ENCODE measurements at regions not wholly inside any gene's neighbourhood (a gene's known extent, or its start where the extent isn't known, plus 50 kb on each side); places are given as distances from the start of the nearest gene placed in this dataset.

DNA sequence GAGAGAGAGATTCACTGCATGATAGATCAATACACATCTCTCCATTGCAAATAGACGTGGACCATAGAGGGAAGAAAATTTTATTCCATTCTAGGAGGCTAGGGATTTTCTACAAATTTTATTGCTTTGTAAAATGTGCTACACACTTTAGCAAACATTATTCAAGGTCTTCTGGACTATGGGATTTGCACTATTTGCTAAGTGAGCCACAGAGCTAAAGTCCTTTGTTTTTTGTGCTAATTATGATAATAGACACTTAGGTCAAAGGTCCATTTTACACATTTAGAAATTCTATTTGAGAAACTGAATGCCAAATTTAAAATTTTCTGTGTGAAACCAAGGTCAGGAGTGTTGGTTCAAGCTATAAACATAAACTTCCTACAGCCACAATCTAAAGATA is 672.3 kb downstream of the LRRC70 start:
- no peak overlapping the region for H3K27ac ChIP-seq (ENCODE audit: low read length)
- H3K9ac ChIP-seq (ENCODE audit: low read length) = no peak overlapping the region
- H3K4me3 ChIP-seq (ENCODE audit: low read length) = no peak overlapping the region
- no peaks in the 10 kb centered on the region for H3K27me3 ChIP-seq (ENCODE audit: control insufficient read depth, insufficient read depth, low read length)
- H3K9me3 ChIP-seq (ENCODE audit: control insufficient read depth, low read depth, low read length) = no peaks in the 10 kb centered on the region
- H3K4me1 ChIP-seq (ENCODE audit: control insufficient read depth, low read depth, low read length) = peaks cover 13% of the 10 kb centered on the region
- no peaks in the 10 kb centered on the region for H3K36me3 ChIP-seq (ENCODE audit: control insufficient read depth, low read depth, low read length)

GRCh38 chr5:63249960-63250359 is 671.3 kb downstream of the LRRC70 start:
- peaks cover 5% of the 10 kb centered on the region for H3K4me1 ChIP-seq (ENCODE audit: control insufficient read depth, low read depth, low read length)
- H3K27me3 ChIP-seq (ENCODE audit: control insufficient read depth, insufficient read depth, low read length) = no peaks in the 10 kb centered on the region
- no peak overlapping the region for H3K9ac ChIP-seq (ENCODE audit: low read length)
- H3K27ac ChIP-seq (ENCODE audit: low read length) = no peak overlapping the region
- no peaks in the 10 kb centered on the region for H3K9me3 ChIP-seq (ENCODE audit: control insufficient read depth, low read depth, low read length)
- no peaks in the 10 kb centered on the region for H3K36me3 ChIP-seq (ENCODE audit: control insufficient read depth, low read depth, low read length)
- no peak overlapping the region for H3K4me3 ChIP-seq (ENCODE audit: low read length)

DNA sequence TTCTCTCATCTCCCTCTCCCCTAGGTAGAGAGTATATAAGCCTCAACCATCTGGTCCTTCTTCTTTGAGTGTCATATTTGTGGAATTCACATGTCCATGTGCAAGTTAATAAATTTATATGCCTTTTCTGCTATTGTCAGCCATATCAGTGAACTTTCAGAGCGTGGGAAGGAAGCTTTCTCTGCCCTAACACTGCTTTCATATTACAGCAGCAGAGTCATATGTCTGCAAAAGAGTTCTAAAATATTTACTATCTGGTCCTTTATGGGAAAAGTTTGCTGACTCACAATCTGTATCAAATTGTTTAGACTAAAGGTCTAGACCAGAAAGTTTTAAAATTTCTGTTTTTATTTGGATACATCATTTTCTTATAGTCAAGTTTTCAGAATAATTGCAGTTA is 669.0 kb downstream of the LRRC70 start:
- Histone ChIP-seq H3K9me3 (ENCODE audit: control insufficient read depth, low read depth, low read length) (no peaks in the 10 kb centered on the region), H3K27ac (ENCODE audit: low read length) (no peak overlapping the region), H3K27me3 (ENCODE audit: control insufficient read depth, insufficient read depth, low read length) (no peaks in the 10 kb centered on the region), H3K4me1 (ENCODE audit: control insufficient read depth, low read depth, low read length) (peaks cover 4% of the 10 kb centered on the region), H3K36me3 (ENCODE audit: control insufficient read depth, low read depth, low read length) (no peaks in the 10 kb centered on the region), H3K9ac (ENCODE audit: low read length) (no peak overlapping the region), H3K4me3 (ENCODE audit: low read length) (no peak overlapping the region)

DNA sequence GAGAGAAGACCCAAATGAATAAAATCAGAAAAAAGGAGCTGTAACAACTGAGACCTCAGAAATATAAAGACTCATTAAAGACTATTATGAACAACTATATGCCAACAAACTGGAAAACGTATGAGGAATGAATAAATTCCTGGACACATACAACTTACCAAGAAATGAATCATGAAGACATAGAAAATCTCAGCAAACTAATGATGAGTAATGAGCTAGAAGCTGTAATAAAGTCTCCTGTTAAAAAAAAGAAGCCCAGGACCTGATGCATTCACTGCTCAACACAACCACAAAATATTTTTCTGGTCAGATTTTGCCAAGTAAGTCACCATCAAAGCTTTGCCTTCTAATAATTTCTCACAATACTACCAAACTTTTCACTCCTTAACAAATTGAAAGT is 666.7 kb downstream of the LRRC70 start:
- Histone ChIP-seq H3K9me3 (ENCODE audit: control insufficient read depth, low read depth, low read length) (no peaks in the 10 kb centered on the region), H3K4me1 (ENCODE audit: control insufficient read depth, low read depth, low read length) (no peaks in the 10 kb centered on the region), H3K27ac (ENCODE audit: low read length) (no peak overlapping the region), H3K4me3 (ENCODE audit: low read length) (no peak overlapping the region), H3K27me3 (ENCODE audit: control insufficient read depth, insufficient read depth, low read length) (no peaks in the 10 kb centered on the region), H3K36me3 (ENCODE audit: control insufficient read depth, low read depth, low read length) (no peaks in the 10 kb centered on the region), H3K9ac (ENCODE audit: low read length) (no peak overlapping the region)

DNA sequence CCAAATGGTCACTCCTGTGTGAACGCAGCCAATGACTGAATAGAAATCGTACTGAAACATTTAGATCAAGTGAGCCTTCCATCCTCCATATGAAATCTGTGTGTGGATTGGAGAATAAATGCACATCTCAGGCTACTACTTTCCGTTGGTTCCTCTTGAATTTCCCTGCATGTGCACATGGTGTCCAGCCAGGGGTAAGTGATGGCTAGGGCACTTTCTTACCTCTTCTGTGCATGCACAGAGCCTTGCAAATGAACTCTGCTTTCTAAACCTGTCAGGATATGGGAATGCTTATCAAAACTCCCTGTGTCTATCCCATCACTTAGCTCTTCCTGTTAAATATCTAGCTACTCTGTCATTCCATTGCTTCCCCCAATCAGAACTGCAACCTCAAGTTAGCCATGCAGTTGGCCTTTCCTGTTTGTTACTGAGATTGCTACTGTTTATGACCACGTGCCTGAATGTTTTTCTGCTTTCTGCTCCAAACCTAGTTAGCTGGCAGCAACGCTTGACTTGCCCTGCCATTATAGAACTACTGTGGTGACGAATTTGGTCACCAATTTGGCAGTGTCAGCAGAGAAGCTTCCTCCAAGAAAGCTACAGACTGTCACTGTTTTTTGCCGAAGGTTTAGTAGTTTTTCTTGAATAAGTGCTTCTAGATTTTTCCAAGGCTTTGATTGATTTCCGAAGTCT is 661.6 kb downstream of the LRRC70 start:
- no peaks in the 10 kb centered on the region for H3K36me3 ChIP-seq (ENCODE audit: control insufficient read depth, low read depth, low read length)
- H3K27me3 ChIP-seq (ENCODE audit: control insufficient read depth, insufficient read depth, low read length) = no peaks in the 10 kb centered on the region
- no peak overlapping the region for H3K4me3 ChIP-seq (ENCODE audit: low read length)
- no peaks in the 10 kb centered on the region for H3K4me1 ChIP-seq (ENCODE audit: control insufficient read depth, low read depth, low read length)
- no peaks in the 10 kb centered on the region for H3K9me3 ChIP-seq (ENCODE audit: control insufficient read depth, low read depth, low read length)
- no peak overlapping the region for H3K9ac ChIP-seq (ENCODE audit: low read length)
- no peak overlapping the region for H3K27ac ChIP-seq (ENCODE audit: low read length)

- Histone ChIP-seq H3K9me3 (ENCODE audit: control insufficient read depth, low read depth, low read length) (no peaks in the 10 kb centered on the region), H3K27ac (ENCODE audit: low read length) (no peak overlapping the region), H3K4me1 (ENCODE audit: control insufficient read depth, low read depth, low read length) (peaks cover 8% of the 10 kb centered on the region), H3K27me3 (ENCODE audit: control insufficient read depth, insufficient read depth, low read length) (no peaks in the 10 kb centered on the region), H3K36me3 (ENCODE audit: control insufficient read depth, low read depth, low read length) (no peaks in the 10 kb centered on the region), H3K9ac (ENCODE audit: low read length) (no peak overlapping the region), H3K4me3 (ENCODE audit: low read length) (no peak overlapping the region)
Measured at GRCh38 chr5:63233911-63234310, 655.3 kb downstream of the LRRC70 start.

DNA sequence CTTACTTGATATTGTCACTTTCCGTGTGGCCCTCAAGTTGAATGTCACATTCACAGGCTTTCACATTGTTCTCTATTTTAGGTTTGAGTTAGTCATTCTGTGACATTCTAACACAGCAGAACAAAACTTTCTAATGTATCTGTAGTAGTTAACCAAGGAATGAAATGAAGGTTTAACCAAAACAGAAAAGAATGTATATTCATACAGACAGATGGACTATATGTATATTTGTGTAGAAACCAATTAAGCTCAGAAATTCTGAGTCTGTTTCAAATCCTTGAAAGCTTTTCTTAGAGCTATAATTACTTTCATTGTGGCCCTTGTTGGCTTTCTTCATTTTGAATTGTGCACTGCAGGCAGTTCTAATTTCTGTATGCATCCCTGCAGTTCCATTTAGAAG is 654.7 kb downstream of the LRRC70 start:
- Histone ChIP-seq H3K27me3 (ENCODE audit: control insufficient read depth, insufficient read depth, low read length) (no peaks in the 10 kb centered on the region), H3K4me3 (ENCODE audit: low read length) (no peak overlapping the region), H3K9ac (ENCODE audit: low read length) (no peak overlapping the region), H3K4me1 (ENCODE audit: control insufficient read depth, low read depth, low read length) (peaks cover 8% of the 10 kb centered on the region), H3K9me3 (ENCODE audit: control insufficient read depth, low read depth, low read length) (no peaks in the 10 kb centered on the region), H3K27ac (ENCODE audit: low read length) (no peak overlapping the region), H3K36me3 (ENCODE audit: control insufficient read depth, low read depth, low read length) (no peaks in the 10 kb centered on the region)

- Histone ChIP-seq H3K9ac (ENCODE audit: low read length) (no peak overlapping the region), H3K27ac (ENCODE audit: low read length) (no peak overlapping the region), H3K9me3 (ENCODE audit: control insufficient read depth, low read depth, low read length) (no peaks in the 10 kb centered on the region), H3K36me3 (ENCODE audit: control insufficient read depth, low read depth, low read length) (no peaks in the 10 kb centered on the region), H3K4me1 (ENCODE audit: control insufficient read depth, low read depth, low read length) (peaks cover 8% of the 10 kb centered on the region), H3K27me3 (ENCODE audit: control insufficient read depth, insufficient read depth, low read length) (no peaks in the 10 kb centered on the region), H3K4me3 (ENCODE audit: low read length) (no peak overlapping the region)
Measured at GRCh38 chr5:63230754-63231153, 652.1 kb downstream of the LRRC70 start.

GRCh38 chr5:63228154-63228553 is 649.5 kb downstream of the LRRC70 start:
- Histone ChIP-seq H3K4me3 (ENCODE audit: low read length) (no peak overlapping the region), H3K27me3 (ENCODE audit: control insufficient read depth, insufficient read depth, low read length) (no peaks in the 10 kb centered on the region), H3K4me1 (ENCODE audit: control insufficient read depth, low read depth, low read length) (no peaks in the 10 kb centered on the region), H3K9ac (ENCODE audit: low read length) (no peak overlapping the region), H3K27ac (ENCODE audit: low read length) (no peak overlapping the region), H3K9me3 (ENCODE audit: control insufficient read depth, low read depth, low read length) (no peaks in the 10 kb centered on the region), H3K36me3 (ENCODE audit: control insufficient read depth, low read depth, low read length) (no peaks in the 10 kb centered on the region)

GRCh38 chr5:63220244-63220643 is 641.6 kb downstream of the LRRC70 start:
- no peaks in the 10 kb centered on the region for H3K36me3 ChIP-seq (ENCODE audit: control insufficient read depth, low read depth, low read length)
- no peak overlapping the region for H3K9ac ChIP-seq (ENCODE audit: low read length)
- H3K9me3 ChIP-seq (ENCODE audit: control insufficient read depth, low read depth, low read length) = no peaks in the 10 kb centered on the region
- H3K27ac ChIP-seq (ENCODE audit: low read length) = no peak overlapping the region
- H3K4me3 ChIP-seq (ENCODE audit: low read length) = no peak overlapping the region
- H3K27me3 ChIP-seq (ENCODE audit: control insufficient read depth, insufficient read depth, low read length) = no peaks in the 10 kb centered on the region
- no peaks in the 10 kb centered on the region for H3K4me1 ChIP-seq (ENCODE audit: control insufficient read depth, low read depth, low read length)

DNA sequence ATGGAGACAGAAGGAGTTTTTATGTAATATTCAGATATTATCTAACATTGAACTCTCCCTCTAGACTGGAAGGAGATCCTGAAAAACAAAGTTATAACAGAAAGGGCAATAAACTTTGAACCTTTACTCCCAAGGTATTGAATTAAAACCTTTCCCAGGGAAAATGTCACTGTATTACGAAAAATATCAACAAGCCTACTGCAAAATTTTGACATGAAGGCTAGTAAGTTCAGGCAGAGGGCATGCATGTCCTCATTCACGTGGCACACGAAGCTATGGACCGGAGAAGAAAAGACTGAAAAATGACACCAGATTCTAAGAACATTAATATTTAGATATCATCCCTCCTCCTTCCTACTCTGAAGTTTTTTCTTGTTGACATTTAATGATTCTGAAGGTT is 638.8 kb downstream of the LRRC70 start:
- Histone ChIP-seq H3K9ac (ENCODE audit: low read length) (no peak overlapping the region), H3K9me3 (ENCODE audit: control insufficient read depth, low read depth, low read length) (no peaks in the 10 kb centered on the region), H3K27me3 (ENCODE audit: control insufficient read depth, insufficient read depth, low read length) (no peaks in the 10 kb centered on the region), H3K36me3 (ENCODE audit: control insufficient read depth, low read depth, low read length) (no peaks in the 10 kb centered on the region), H3K27ac (ENCODE audit: low read length) (no peak overlapping the region), H3K4me3 (ENCODE audit: low read length) (no peak overlapping the region), H3K4me1 (ENCODE audit: control insufficient read depth, low read depth, low read length) (no peaks in the 10 kb centered on the region)

DNA sequence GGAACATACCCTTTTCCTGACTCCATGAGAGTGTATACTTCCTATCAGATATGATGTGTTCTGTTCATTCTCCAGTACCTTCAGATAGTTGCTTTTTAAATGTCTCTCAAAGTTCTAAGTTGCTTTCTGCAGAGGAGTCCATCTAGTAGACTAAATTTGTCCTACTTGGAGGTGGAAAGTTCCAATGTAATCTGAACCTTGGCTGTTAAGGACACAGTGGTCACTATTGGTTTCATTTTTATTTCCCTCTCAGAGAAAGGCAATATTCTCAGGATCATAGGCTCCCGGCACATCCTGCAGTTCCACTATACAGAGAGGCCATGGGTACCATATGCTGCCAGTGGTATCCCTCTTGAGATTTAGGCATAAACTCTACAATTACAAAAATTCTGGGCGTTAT is 634.6 kb downstream of the LRRC70 start:
- H3K27ac ChIP-seq (ENCODE audit: low read length) = no peak overlapping the region
- H3K4me3 ChIP-seq (ENCODE audit: low read length) = no peak overlapping the region
- H3K36me3 ChIP-seq (ENCODE audit: control insufficient read depth, low read depth, low read length) = no peaks in the 10 kb centered on the region
- no peak overlapping the region for H3K9ac ChIP-seq (ENCODE audit: low read length)
- no peaks in the 10 kb centered on the region for H3K27me3 ChIP-seq (ENCODE audit: control insufficient read depth, insufficient read depth, low read length)
- peaks cover 13% of the 10 kb centered on the region for H3K4me1 ChIP-seq (ENCODE audit: control insufficient read depth, low read depth, low read length)
- H3K9me3 ChIP-seq (ENCODE audit: control insufficient read depth, low read depth, low read length) = no peaks in the 10 kb centered on the region

All from iPS-18a (cell line).